ENCODE measurements at regions not wholly inside any gene's neighbourhood (a gene's known extent, or its start where the extent isn't known, plus 50 kb on each side); places are given as distances from the start of the nearest gene placed in this dataset.

- TF ChIP-seq EZH2phosphoT487 (IDR thresholded peaks at IDR 0.05; ENCODE audit: borderline replicate concordance, low read depth, low read length) (no peak), CTCF (conservative IDR thresholded peaks at IDR 0.05; ENCODE audit: low read length) (no peak)
These were observed 75.9 kb upstream of the PMEPA1 start for GRCh38 chr20:57785720-57786119.

Measured in OCI-LY7 (cell line).